GM18508 (cell line): ENCODE measurements at regions not wholly inside any gene's neighbourhood (a gene's known extent, or its start where the extent isn't known, plus 50 kb on each side); places are given as distances from the start of the nearest gene placed in this dataset.

ENCODE experiments used
- ATAC-seq: cut with Tn5 transposase; IDR thresholded peaks from one replicate; pipeline ENCODE4 v1.9.1; 2021; ENCODE audit warnings: moderate number of reproducible peaks; ENCODE audit not compliant: insufficient read depth, unreplicated experiment

GRCh38 chr10:55310143-55310542, 509.1 kb upstream of the PCDH15 start:
- ATAC-seq: no peak

- ATAC-seq: no peak
These were observed 504.3 kb upstream of the PCDH15 start for GRCh38 chr10:55305285-55305684.

- no peak for ATAC-seq
These were observed 486.3 kb upstream of the PCDH15 start for GRCh38 chr10:55287346-55287745.

- ATAC-seq: no peak
These were observed 482.0 kb upstream of the PCDH15 start for GRCh38 chr10:55283031-55283430.

- ATAC-seq: no peak
These were observed 479.7 kb upstream of the PCDH15 start for GRCh38 chr10:55280696-55281095.

- ATAC-seq: no peak
These were observed 476.5 kb upstream of the PCDH15 start for GRCh38 chr10:55277549-55277948.

- ATAC-seq: no peak
These were observed 473.3 kb upstream of the PCDH15 start for GRCh38 chr10:55274367-55274766.

- no peak for ATAC-seq
These were observed 472.9 kb upstream of the PCDH15 start for GRCh38 chr10:55273946-55274345.

- no peak for ATAC-seq
These were observed 471.9 kb upstream of the PCDH15 start for GRCh38 chr10:55272886-55273285.

- ATAC-seq: no peak
These were observed 465.8 kb upstream of the PCDH15 start for GRCh38 chr10:55266797-55267196.

- ATAC-seq: no peak
These were observed 462.3 kb upstream of the PCDH15 start for GRCh38 chr10:55263327-55263726.

- no peak for ATAC-seq
These were observed 441.5 kb upstream of the PCDH15 start for GRCh38 chr10:55242544-55242943.

GRCh38 chr10:55237462-55237861, 436.4 kb upstream of the PCDH15 start:
- no peak for ATAC-seq

GRCh38 chr10:55233505-55233904, 432.5 kb upstream of the PCDH15 start:
- ATAC-seq: peak; percentile 97

GRCh38 chr10:55233090-55233489, 432.1 kb upstream of the PCDH15 start:
- no peak for ATAC-seq

GRCh38 chr10:55232553-55232952, 431.5 kb upstream of the PCDH15 start:
- no peak for ATAC-seq

GRCh38 chr10:55227967-55228366, 426.9 kb upstream of the PCDH15 start:
- no peak for ATAC-seq

GRCh38 chr10:55224007-55224781, 423.2 kb upstream of the PCDH15 start:
- ATAC-seq: no peak

- no peak for ATAC-seq
These were observed 422.3 kb upstream of the PCDH15 start for GRCh38 chr10:55223352-55223751.

- no peak for ATAC-seq
These were observed 419.9 kb upstream of the PCDH15 start for GRCh38 chr10:55220975-55221374.

- no peak for ATAC-seq
These were observed 414.7 kb upstream of the PCDH15 start for GRCh38 chr10:55215699-55216098.

GRCh38 chr10:55214608-55215007, 413.6 kb upstream of the PCDH15 start:
- ATAC-seq: no peak
